ENCODE measurements at regions not wholly inside any gene's neighbourhood (a gene's known extent, or its start where the extent isn't known, plus 50 kb on each side); places are given as distances from the start of the nearest gene placed in this dataset.

- Mint-ChIP-seq H3K27ac (no peak overlapping the region), H3K4me3 (no peak overlapping the region), H3K4me1 (peaks cover 28 to 43% of the 10 kb centered on the region in 2 donors), H3K27me3 (ENCODE audit: low read depth in 2 of 2) (peaks cover 0 to 4% of the 10 kb centered on the region in 2 donors), H3K9me3 (no peaks in the 10 kb centered on the region), H3K36me3 (no peaks in the 10 kb centered on the region)
- 55% methylated on average over 2 of the region's 2 CpGs for WGBS (ENCODE audit: insufficient coverage)
- Histone ChIP-seq H3K4me1 (ENCODE audit: control insufficient read depth, insufficient read depth, low read length) (no peaks in the 10 kb centered on the region), H3K4me3 (ENCODE audit: low read length) (no peak overlapping the region), H3K27me3 (ENCODE audit: control insufficient read depth, insufficient read depth, low read length) (no peaks in the 10 kb centered on the region), H3K9me3 (ENCODE audit: control insufficient read depth, insufficient read depth, low read length) (no peaks in the 10 kb centered on the region), H3K36me3 (ENCODE audit: control insufficient read depth, insufficient read depth, low read length) (no peaks in the 10 kb centered on the region), H3K27ac (ENCODE audit: low read length) (no peak overlapping the region)
- ATAC-seq (no peak), DNase-seq (no peak)
- intact Hi-C loops (cut with micrococcal nuclease) = no loop called here
- no peak for TF ChIP-seq CTCF (IDR thresholded peaks at IDR 0.05)
Observed at GRCh38 chr12:94701711-94702110, 51.4 kb upstream of the TMCC3 start.

GRCh38 chr12:94700662-94701061 lies 50.3 kb upstream of the TMCC3 start:
- no peak for DNase-seq
- Mint-ChIP-seq H3K9me3 (no peaks in the 10 kb centered on the region), H3K4me1 (peaks cover 28 to 36% of the 10 kb centered on the region in 2 donors), H3K27me3 (ENCODE audit: low read depth in 2 of 2) (peaks cover 0 to 4% of the 10 kb centered on the region in 2 donors), H3K36me3 (no peaks in the 10 kb centered on the region), H3K27ac (no peak overlapping the region), H3K4me3 (no peak overlapping the region)
- Histone ChIP-seq H3K4me3 (ENCODE audit: low read length) (no peak overlapping the region), H3K36me3 (ENCODE audit: control insufficient read depth, insufficient read depth, low read length) (no peaks in the 10 kb centered on the region), H3K9me3 (ENCODE audit: control insufficient read depth, insufficient read depth, low read length) (no peaks in the 10 kb centered on the region), H3K4me1 (ENCODE audit: control insufficient read depth, insufficient read depth, low read length) (no peaks in the 10 kb centered on the region), H3K27ac (ENCODE audit: low read length) (no peak overlapping the region), H3K27me3 (ENCODE audit: control insufficient read depth, insufficient read depth, low read length) (no peaks in the 10 kb centered on the region)
- no peak for TF ChIP-seq CTCF (IDR thresholded peaks at IDR 0.05)
- 75% methylated on average over 2 of the region's 2 CpGs for whole genome bisulfite sequencing (ENCODE audit: insufficient coverage)
- no peak for ATAC-seq
- intact Hi-C loops (cut with micrococcal nuclease) = no loop called here
